ENCODE measurements at regions not wholly inside any gene's neighbourhood (a gene's known extent, or its start where the extent isn't known, plus 50 kb on each side); places are given as distances from the start of the nearest gene placed in this dataset.

GRCh38 chr9:10721301-10721700, 108.5 kb upstream of the PTPRD start:
- ChIA-PET POLR2A (no interaction called here), CTCF (no interaction called here)
- DNase-seq (ENCODE audit: extremely low spot score), result no peak
- TF ChIP-seq SUZ12 (IDR thresholded peaks at IDR 0.05) (no peak), FOXM1 (IDR thresholded peaks at IDR 0.05; ENCODE audit: borderline replicate concordance) (no peak), PKNOX1 (IDR thresholded peaks at IDR 0.05) (no peak), BHLHE40 (IDR thresholded peaks at IDR 0.05; ENCODE audit: borderline replicate concordance) (no peak), ELF4 (IDR thresholded peaks at IDR 0.05) (no peak), TARDBP (IDR thresholded peaks at IDR 0.05) (no peak), ZNF384 (IDR thresholded peaks at IDR 0.05) (no peak), L3MBTL2 (conservative IDR thresholded peaks at IDR 0.05) (no peak), FOXK2 (IDR thresholded peaks at IDR 0.05) (no peak), FOXA1 (IDR thresholded peaks at IDR 0.05) (no peak), SP1 (IDR thresholded peaks at IDR 0.05) (no peak), HDGF (IDR thresholded peaks at IDR 0.05; ENCODE audit: borderline replicate concordance) (no peak)

DNA sequence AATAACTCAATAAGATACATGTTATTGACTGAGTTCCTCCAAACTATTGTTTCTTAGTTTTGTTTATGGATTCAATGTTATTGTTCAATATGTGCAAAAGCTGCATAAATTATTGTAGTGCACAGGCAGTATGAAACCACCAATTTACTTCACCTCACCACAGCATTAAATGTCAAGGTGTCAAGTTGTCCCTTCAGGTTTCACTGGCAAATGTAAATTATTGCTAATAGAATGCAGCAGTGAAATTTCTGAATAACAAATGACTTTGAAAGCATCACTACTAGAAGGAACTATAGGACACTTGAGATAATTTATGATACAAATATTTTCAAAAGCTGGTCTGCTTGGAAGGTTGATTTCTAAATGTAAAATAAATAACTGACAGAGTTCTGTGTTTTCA, 116.4 kb upstream of the PTPRD start:
- POLR2A ChIA-PET, result no interaction called here
- DNase-seq (ENCODE audit: extremely low spot score), result no peak
- CTCF ChIA-PET, result interaction anchor here (0.5 kb wide), 1 partner anchor 24 kb away, joined by 3 read pairs; no protein-coding TSS in a partner anchor
- no peak for TF ChIP-seq ZNF384 (IDR thresholded peaks at IDR 0.05)
- TF ChIP-seq SUZ12 (IDR thresholded peaks at IDR 0.05), result no peak
- TF ChIP-seq FOXA1 (IDR thresholded peaks at IDR 0.05), result no peak
- no peak for TF ChIP-seq FOXK2 (IDR thresholded peaks at IDR 0.05)

DNA sequence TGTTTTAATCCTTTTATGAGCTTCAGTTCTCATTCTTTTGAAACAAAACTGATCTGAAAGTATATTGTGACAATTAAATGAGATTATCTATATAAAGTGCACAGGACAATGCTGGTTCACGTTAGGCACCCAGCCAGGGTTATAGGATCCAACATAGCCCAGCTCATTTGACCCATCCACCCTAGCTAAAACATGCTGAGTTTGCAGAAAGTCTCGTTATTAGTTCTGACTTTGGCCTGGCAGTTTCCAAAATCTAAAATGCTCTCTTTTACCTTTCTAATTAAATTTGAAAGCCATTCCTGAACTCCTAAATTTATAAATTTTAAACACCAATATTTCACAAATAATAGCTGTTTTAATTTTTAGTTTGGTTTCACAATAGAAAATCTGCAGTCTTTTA, 131.9 kb upstream of the PTPRD start:
- ChIA-PET POLR2A (no interaction called here), CTCF (no interaction called here)
- no peak for DNase-seq (ENCODE audit: extremely low spot score)
- no peak for TF ChIP-seq CTBP1 (IDR thresholded peaks at IDR 0.05; ENCODE audit: borderline replicate concordance)
- TF ChIP-seq LEF1 (IDR thresholded peaks at IDR 0.05; ENCODE audit: borderline replicate concordance), result no peak
- TF ChIP-seq ARNT (IDR thresholded peaks at IDR 0.05), result no peak
- TF ChIP-seq FOXM1 (IDR thresholded peaks at IDR 0.05; ENCODE audit: borderline replicate concordance), result no peak
- no peak for TF ChIP-seq ZNF384 (IDR thresholded peaks at IDR 0.05)
- no peak for TF ChIP-seq FOXK2 (IDR thresholded peaks at IDR 0.05)
- TF ChIP-seq HDGF (IDR thresholded peaks at IDR 0.05; ENCODE audit: borderline replicate concordance), result no peak
- no peak for TF ChIP-seq TARDBP (IDR thresholded peaks at IDR 0.05)
- no peak for TF ChIP-seq PKNOX1 (IDR thresholded peaks at IDR 0.05)
- TF ChIP-seq NFRKB (IDR thresholded peaks at IDR 0.05), result no peak
- no peak for TF ChIP-seq SP1 (IDR thresholded peaks at IDR 0.05)
- TF ChIP-seq L3MBTL2 (conservative IDR thresholded peaks at IDR 0.05), result no peak
- no peak for TF ChIP-seq BHLHE40 (IDR thresholded peaks at IDR 0.05; ENCODE audit: borderline replicate concordance)
- no peak for TF ChIP-seq SUZ12 (IDR thresholded peaks at IDR 0.05)
- TF ChIP-seq FOXA1 (IDR thresholded peaks at IDR 0.05), result no peak
- no peak for TF ChIP-seq ELF4 (IDR thresholded peaks at IDR 0.05)

GRCh38 chr9:10753474-10753873, 140.7 kb upstream of the PTPRD start:
- TF ChIP-seq FOXK2 (IDR thresholded peaks at IDR 0.05), result no peak
- TF ChIP-seq PKNOX1 (IDR thresholded peaks at IDR 0.05), result no peak
- TF ChIP-seq BHLHE40 (IDR thresholded peaks at IDR 0.05; ENCODE audit: borderline replicate concordance), result no peak
- TF ChIP-seq TARDBP (IDR thresholded peaks at IDR 0.05), result no peak
- TF ChIP-seq L3MBTL2 (conservative IDR thresholded peaks at IDR 0.05), result no peak
- no peak for TF ChIP-seq HDGF (IDR thresholded peaks at IDR 0.05; ENCODE audit: borderline replicate concordance)
- TF ChIP-seq FOXM1 (IDR thresholded peaks at IDR 0.05; ENCODE audit: borderline replicate concordance), result no peak
- no peak for TF ChIP-seq SP1 (IDR thresholded peaks at IDR 0.05)
- TF ChIP-seq ELF4 (IDR thresholded peaks at IDR 0.05), result no peak
- no peak for TF ChIP-seq LEF1 (IDR thresholded peaks at IDR 0.05; ENCODE audit: borderline replicate concordance)
- TF ChIP-seq FOXA1 (IDR thresholded peaks at IDR 0.05), result no peak
- TF ChIP-seq NFRKB (IDR thresholded peaks at IDR 0.05), result no peak
- no peak for TF ChIP-seq ARNT (IDR thresholded peaks at IDR 0.05)
- no peak for TF ChIP-seq SUZ12 (IDR thresholded peaks at IDR 0.05)
- TF ChIP-seq ZNF384 (IDR thresholded peaks at IDR 0.05), result no peak
- no peak for TF ChIP-seq CTBP1 (IDR thresholded peaks at IDR 0.05; ENCODE audit: borderline replicate concordance)
- ChIA-PET POLR2A (no interaction called here), CTCF (interaction anchor here (0.6 kb wide), 1 partner anchor 24 kb away, joined by 3 read pairs; no protein-coding TSS in a partner anchor)
- no peak for DNase-seq (ENCODE audit: extremely low spot score)

GRCh38 chr9:10764481-10764880, 151.7 kb upstream of the PTPRD start:
- POLR2A ChIA-PET, result no interaction called here
- TF ChIP-seq BHLHE40 (IDR thresholded peaks at IDR 0.05; ENCODE audit: borderline replicate concordance) (no peak), CTBP1 (IDR thresholded peaks at IDR 0.05; ENCODE audit: borderline replicate concordance) (no peak)
- CTCF ChIA-PET, result no interaction called here
- no peak for DNase-seq (ENCODE audit: extremely low spot score)

DNA sequence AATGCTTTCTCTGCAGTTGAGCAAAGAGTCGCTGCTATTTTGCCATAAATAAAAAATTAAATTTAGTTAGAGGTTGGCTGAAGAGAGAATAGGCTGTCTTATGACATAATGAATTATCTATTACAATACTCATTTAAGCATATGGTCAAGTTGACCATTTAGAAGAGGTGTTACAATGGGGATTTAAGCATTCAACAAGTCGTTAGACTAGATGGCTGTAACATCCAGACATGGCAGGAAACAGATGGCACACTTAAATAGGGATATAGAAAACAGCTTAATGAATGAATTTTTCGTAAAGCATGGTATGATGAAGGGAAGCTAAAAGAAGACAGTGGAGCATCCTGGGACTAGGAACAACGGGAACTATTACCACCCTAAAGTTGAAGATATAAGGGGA, 160.3 kb upstream of the PTPRD start:
- ChIA-PET POLR2A (no interaction called here), CTCF (no interaction called here)
- TF ChIP-seq SUZ12 (IDR thresholded peaks at IDR 0.05) (no peak), HDGF (IDR thresholded peaks at IDR 0.05; ENCODE audit: borderline replicate concordance) (no peak), TARDBP (IDR thresholded peaks at IDR 0.05) (no peak), FOXK2 (IDR thresholded peaks at IDR 0.05) (no peak), PKNOX1 (IDR thresholded peaks at IDR 0.05) (no peak), FOXA1 (IDR thresholded peaks at IDR 0.05) (no peak), SP1 (IDR thresholded peaks at IDR 0.05) (no peak), ARNT (IDR thresholded peaks at IDR 0.05) (no peak), CTBP1 (IDR thresholded peaks at IDR 0.05; ENCODE audit: borderline replicate concordance) (no peak), NFRKB (IDR thresholded peaks at IDR 0.05) (no peak), BHLHE40 (IDR thresholded peaks at IDR 0.05; ENCODE audit: borderline replicate concordance) (no peak), ZNF384 (IDR thresholded peaks at IDR 0.05) (no peak), FOXM1 (IDR thresholded peaks at IDR 0.05; ENCODE audit: borderline replicate concordance) (no peak), ELF4 (IDR thresholded peaks at IDR 0.05) (no peak), LEF1 (IDR thresholded peaks at IDR 0.05; ENCODE audit: borderline replicate concordance) (no peak), L3MBTL2 (conservative IDR thresholded peaks at IDR 0.05) (no peak)
- DNase-seq (ENCODE audit: extremely low spot score), result no peak
